GM12864 (cell line): ENCODE measurements at regions not wholly inside any gene's neighbourhood (a gene's known extent, or its start where the extent isn't known, plus 50 kb on each side); places are given as distances from the start of the nearest gene placed in this dataset.

ENCODE experiments used
- DNase-seq: peaks from one replicate; pipeline ENCODE4 v3.0.0-alpha.2; 2011; ENCODE audit warnings: low read depth
- H3K4me3 ChIP-seq: 2 replicates; pipeline ENCODE4 v1.5.1; 2011; ENCODE audit warnings: mild to moderate bottlenecking, low read depth, low read length, control low read depth
- TF ChIP-seq, protein P1 (sequence below): IDR thresholded peaks from 2 replicates; pipeline ENCODE4 v1.5.1; 2011; ENCODE audit warnings: low read depth, mild to moderate bottlenecking, moderate library complexity, low read length, control low read depth, inconsistent platforms; ENCODE audit errors: missing control alignments

DNA sequence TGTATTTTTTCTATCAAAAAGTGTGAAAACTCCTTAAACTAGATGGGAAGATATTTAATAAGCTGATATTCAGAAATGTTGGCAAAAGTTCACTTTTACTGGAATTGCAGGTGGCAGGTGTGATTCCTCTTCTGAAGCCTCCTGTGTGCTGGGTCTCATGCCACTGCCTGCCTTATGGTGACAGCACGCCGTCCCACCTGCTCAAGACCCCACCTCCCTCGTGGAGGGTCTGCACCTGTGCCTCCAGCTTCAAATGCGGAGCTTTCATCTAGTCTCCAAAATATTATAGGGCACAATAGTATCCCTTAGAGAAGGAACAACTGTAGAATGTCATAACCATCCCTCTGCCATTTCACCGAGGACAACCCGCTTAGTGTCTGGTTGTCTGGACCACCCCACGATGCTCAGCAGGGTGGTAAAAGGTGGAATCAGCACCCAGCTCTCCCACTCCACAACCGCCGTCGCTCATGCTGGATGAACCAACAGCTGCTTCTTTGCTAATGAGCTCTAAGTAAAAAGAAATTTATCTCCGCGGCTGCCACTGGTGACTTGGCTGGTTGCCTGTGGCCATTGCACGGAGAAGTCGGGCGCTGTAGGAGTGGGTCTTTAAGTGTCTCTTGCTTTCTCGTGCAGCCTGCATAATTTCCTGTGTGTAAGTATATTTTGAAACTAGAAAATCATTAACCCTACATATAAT is 119.3 kb upstream of the TCERG1L start:
- no peak for DNase-seq
- TF ChIP-seq, protein P1, sequence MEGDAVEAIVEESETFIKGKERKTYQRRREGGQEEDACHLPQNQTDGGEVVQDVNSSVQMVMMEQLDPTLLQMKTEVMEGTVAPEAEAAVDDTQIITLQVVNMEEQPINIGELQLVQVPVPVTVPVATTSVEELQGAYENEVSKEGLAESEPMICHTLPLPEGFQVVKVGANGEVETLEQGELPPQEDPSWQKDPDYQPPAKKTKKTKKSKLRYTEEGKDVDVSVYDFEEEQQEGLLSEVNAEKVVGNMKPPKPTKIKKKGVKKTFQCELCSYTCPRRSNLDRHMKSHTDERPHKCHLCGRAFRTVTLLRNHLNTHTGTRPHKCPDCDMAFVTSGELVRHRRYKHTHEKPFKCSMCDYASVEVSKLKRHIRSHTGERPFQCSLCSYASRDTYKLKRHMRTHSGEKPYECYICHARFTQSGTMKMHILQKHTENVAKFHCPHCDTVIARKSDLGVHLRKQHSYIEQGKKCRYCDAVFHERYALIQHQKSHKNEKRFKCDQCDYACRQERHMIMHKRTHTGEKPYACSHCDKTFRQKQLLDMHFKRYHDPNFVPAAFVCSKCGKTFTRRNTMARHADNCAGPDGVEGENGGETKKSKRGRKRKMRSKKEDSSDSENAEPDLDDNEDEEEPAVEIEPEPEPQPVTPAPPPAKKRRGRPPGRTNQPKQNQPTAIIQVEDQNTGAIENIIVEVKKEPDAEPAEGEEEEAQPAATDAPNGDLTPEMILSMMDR, result no peak
- no peak overlapping the region for H3K4me3 ChIP-seq

DNA sequence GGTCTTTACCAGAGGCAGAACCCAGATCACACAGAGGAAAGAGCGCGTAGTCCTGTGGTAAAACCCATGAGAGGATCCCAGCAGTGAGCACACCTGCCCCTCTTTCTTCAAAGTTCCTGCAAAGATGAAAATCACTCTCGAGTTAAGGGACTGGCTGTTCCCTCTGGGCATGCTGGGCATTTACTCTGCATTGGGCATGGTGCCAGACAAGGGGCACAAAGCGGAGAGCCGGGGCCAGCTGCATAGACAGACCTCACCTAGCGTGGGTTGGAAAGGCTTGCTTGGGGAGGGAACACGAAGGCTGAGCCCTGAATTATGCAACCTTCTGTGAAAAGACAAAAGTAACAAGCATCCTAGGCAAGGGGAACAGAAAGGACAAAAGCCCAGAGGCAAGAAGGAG is 120.0 kb upstream of the TCERG1L start:
- no peak for DNase-seq
- no peak overlapping the region for H3K4me3 ChIP-seq
- TF ChIP-seq, protein P1, result no peak

DNA sequence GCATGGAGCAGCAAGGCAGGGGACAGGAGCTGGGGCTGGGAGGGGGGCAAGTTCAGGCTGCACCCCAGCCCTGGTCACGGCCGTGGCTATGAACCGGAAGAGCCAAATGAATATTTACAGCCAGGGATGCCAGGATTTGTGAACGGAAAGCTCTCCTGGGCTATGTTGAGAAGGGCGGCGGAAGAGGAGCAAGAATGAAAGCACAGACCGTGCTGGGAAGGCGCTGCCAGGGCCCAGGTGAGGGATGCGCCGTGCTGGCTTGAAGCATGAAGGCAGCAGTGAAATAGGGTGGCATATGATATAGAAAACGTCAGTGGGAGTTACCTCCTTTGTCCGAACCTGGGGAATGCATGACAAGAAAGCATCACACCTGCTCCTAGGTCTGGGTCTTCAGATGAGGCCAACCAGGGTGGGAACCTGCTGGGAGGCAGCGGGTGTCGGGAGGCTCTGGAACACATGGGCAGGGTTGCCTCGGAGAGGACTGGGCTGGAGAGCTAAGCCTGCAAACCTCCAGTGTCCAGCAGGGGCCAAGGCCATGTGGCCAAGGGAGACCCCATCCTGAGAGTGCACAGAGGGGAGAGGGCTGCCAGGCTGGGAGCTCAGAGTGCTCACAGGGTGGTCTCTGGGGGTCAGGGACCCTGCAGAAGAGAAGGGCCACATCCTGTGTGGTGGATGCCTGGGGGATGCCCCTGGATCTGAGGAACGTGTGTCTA is 120.6 kb upstream of the TCERG1L start:
- TF ChIP-seq, protein P1, result no peak
- no peak for DNase-seq
- no peak overlapping the region for H3K4me3 ChIP-seq

DNA sequence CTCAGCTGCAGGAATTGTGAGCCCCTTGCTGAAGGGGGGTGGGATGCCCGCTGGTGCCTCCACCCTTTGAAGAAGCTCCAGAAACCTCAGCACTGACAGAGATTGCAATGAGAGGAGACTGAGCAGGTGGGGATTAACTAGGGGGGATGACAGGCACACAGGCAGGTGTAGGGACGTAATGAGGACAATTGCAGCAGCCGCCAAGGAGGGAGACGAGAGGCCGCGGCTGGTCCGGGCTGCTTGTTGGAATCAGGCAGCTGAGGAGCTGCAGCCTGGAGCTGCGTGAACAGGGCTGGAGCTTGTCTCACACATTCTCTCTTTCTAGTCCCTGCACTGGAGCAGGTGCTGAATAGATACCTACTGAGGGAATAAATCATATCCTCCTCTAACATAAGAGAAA is 122.0 kb upstream of the TCERG1L start:
- TF ChIP-seq, protein P1, result no peak
- no peak for DNase-seq
- H3K4me3 ChIP-seq, result no peak overlapping the region

DNA sequence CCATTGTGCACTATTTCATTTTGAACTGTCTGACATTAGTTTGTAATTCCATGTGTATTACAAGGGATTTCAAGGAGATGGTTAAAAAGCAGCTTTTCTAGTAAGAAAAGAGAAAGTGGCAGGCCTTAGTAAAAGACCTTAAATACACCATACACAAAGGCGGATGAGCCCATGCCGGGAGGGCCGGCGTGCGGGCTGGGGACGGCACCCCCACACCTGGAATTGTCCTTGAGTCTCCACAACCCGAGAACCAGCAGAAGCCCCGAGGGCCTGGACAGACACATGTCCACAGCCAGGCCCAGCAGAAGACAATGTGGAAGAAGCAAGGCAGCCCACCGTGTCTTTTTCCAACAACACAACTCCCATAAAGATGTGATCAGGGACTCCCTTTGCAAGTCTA is 123.7 kb upstream of the TCERG1L start:
- no peak for DNase-seq
- TF ChIP-seq, protein P1, result no peak
- H3K4me3 ChIP-seq, result no peak overlapping the region

DNA sequence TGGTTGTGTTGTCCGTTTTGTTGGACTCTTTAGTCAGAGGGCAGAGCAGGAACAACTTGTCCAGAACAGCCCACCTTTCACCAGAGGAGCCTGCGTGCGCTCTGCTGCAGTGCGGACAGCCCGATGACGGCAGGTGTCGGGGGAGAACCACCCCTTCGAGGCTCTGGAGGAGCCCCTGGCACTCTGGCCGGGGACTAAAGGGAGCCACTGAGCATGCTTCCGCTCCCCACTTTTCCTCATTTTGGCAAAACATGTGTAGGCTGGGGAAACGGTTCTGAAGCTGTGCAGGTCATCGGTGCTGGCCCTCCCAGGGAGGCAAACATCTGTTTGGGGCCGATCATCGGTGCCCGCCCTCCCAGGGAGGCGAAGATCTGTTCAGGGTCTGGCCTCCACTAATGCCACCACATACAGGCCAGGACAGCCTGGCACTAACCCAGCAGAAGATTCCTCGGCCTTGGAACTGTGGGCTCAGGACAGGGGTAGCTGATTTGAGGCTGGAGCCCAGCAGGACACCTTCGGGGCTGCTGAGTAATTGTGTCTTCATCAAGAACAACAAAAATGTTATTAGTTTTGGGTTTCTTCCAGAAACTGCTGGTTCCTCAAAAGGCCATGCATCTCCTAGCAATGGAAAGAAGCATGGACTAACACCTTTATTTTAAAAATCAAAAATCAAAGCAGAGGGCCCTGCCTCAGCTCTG is 124.4 kb upstream of the TCERG1L start:
- TF ChIP-seq, protein P1, result no peak
- no peak overlapping the region for H3K4me3 ChIP-seq
- no peak for DNase-seq

DNA sequence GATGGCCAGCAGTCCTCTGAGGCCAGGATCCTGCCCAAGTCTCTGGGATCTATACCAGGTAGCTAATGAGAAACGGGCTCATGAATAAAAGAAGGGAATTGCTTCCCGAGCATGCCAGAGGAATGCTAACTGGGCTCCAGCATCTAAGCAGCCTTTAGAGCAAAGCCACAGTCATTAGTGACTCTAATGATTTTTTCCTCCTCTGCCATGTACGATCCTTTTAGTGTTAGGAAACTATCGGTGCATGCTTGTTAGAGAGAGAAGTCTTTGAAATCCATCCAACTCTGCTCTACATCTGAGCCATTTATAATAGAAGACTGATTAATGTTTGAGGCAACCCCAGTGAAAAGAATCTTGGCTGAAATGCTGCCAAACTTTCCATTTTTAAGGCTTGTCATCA is 124.9 kb upstream of the TCERG1L start:
- TF ChIP-seq, protein P1, result no peak
- no peak for DNase-seq
- no peak overlapping the region for H3K4me3 ChIP-seq
